Keratinocyte (primary cell): ENCODE measurements at regions not wholly inside any gene's neighbourhood (a gene's known extent, or its start where the extent isn't known, plus 50 kb on each side); places are given as distances from the start of the nearest gene placed in this dataset.

Experiments
- DNase-seq: peaks from one replicate; pipeline ENCODE4 v3.0.0-alpha.2; 2011; ENCODE audit warnings: low read depth, missing footprints, low spot score
- FAIRE-seq: peaks from 2 replicates; lab custom pipeline; 2011; peaks lifted over from hg19 to GRCh38; lab: Jason Lieb, UNC
- H2AFZ ChIP-seq: 2 replicates; pipeline ENCODE4 v1.6.0; 2012; ENCODE audit warnings: low read length, control low read depth, inconsistent platforms; ENCODE audit not compliant: control insufficient read depth
- H3K27ac ChIP-seq: 2 replicates; pipeline ENCODE4 v1.5.1; 2011; ENCODE audit warnings: low read length; ENCODE audit not compliant: control insufficient read depth, insufficient read depth
- H3K27me3 ChIP-seq: 3 replicates; pipeline ENCODE4 v1.6.0; 2011; ENCODE audit warnings: low read length; ENCODE audit not compliant: control insufficient read depth, insufficient read depth; ENCODE audit errors: extremely low read depth
- H3K36me3 ChIP-seq, 2 experiments: 2 replicates in 1 of 2; 3 replicates in 1 of 2; pipeline ENCODE4 v1.5.1; 2011; ENCODE audit warnings: low read length in 2 of 2, mild to moderate bottlenecking in 1 of 2; ENCODE audit not compliant: control insufficient read depth in 2 of 2, insufficient read depth in 2 of 2; ENCODE audit errors: extremely low read depth in 1 of 2
- H3K4me1 ChIP-seq: 3 replicates; pipeline ENCODE4 v1.5.1; 2011; ENCODE audit warnings: low read length; ENCODE audit not compliant: control insufficient read depth, insufficient read depth; ENCODE audit errors: extremely low read depth
- H3K4me2 ChIP-seq: 3 replicates; pipeline ENCODE4 v1.6.0; 2011; ENCODE audit warnings: low read depth, low read length; ENCODE audit not compliant: control insufficient read depth, insufficient read depth; ENCODE audit errors: extremely low read depth
- H3K4me3 ChIP-seq, 3 experiments: fragments of 200-600 bp in 1 of 3; sonication (generic) in 1 of 3; 2 replicates in 2 of 3; 3 replicates in 1 of 3; pipeline ENCODE4 v1.5.1; 2011 to 2016; ENCODE audit warnings: low read length in 3 of 3, mild to moderate bottlenecking in 3 of 3, control low read depth in 2 of 3, inconsistent platforms in 1 of 3, low read depth in 1 of 3, mixed read lengths in 1 of 3, mixed run types in 1 of 3, moderate library complexity in 1 of 3; ENCODE audit not compliant: control insufficient read depth in 2 of 3, insufficient read depth in 2 of 3; ENCODE audit errors: extremely low read depth in 1 of 3
- H3K79me2 ChIP-seq: 2 replicates; pipeline ENCODE4 v1.6.0; 2012; ENCODE audit warnings: low read length; ENCODE audit not compliant: control insufficient read depth, insufficient read depth
- H3K9ac ChIP-seq: 3 replicates; pipeline ENCODE4 v1.6.0; 2011; ENCODE audit warnings: low read length; ENCODE audit not compliant: control insufficient read depth, insufficient read depth; ENCODE audit errors: extremely low read depth
- H3K9me1 ChIP-seq: 3 replicates; pipeline ENCODE4 v1.6.0; 2011; ENCODE audit warnings: low read length; ENCODE audit not compliant: control insufficient read depth, insufficient read depth; ENCODE audit errors: extremely low read depth
- H3K9me3 ChIP-seq: 2 replicates; pipeline ENCODE4 v1.5.1; 2012; ENCODE audit warnings: low read depth, low read length; ENCODE audit not compliant: control insufficient read depth
- H4K20me1 ChIP-seq: 3 replicates; pipeline ENCODE4 v1.6.0; 2011; ENCODE audit warnings: low read length; ENCODE audit not compliant: control insufficient read depth, insufficient read depth; ENCODE audit errors: extremely low read depth
- EZH2 ChIP-seq: IDR thresholded peaks from one replicate; pipeline ENCODE4 v1.6.1; 2012; ENCODE audit warnings: inconsistent platforms, mild to moderate bottlenecking, low read length, moderate library complexity
- dilution Hi-C: fragments of 300-500 bp; cut with MboI; formaldehyde crosslinking; loops from one replicate; pipeline ENCODE4 v1.7.0; 2020; ENCODE audit warnings: low sequenced_read_pairs; ENCODE audit not compliant: extremely low pct_ligation_motif_present
- TF ChIP-seq, protein P1 (sequence below), 3 experiments: IDR thresholded peaks in 1 of 3; conservative IDR thresholded peaks in 1 of 3; optimal IDR thresholded peaks in 1 of 3; 2 replicates in 2 of 3; 3 replicates in 1 of 3; pipeline versions ENCODE3 to v1.5.1; 2011; ENCODE audit warnings: low read length in 3 of 3, mild to moderate bottlenecking in 3 of 3, moderate library complexity in 2 of 3, control low read depth in 1 of 3, inconsistent platforms in 1 of 3; ENCODE audit not compliant: insufficient read depth in 2 of 3; ENCODE audit errors: extremely low read depth in 1 of 3

GRCh38 chr13:104967836-104968630 lies 1567.4 kb downstream of the EFNB2 start:
- DNase-seq (no peak), FAIRE-seq (no peak)
- no peaks in the 10 kb centered on the region for H3K27me3 ChIP-seq
- H3K9ac ChIP-seq, result no peak overlapping the region
- H2AFZ ChIP-seq, result no peak overlapping the region
- H3K27ac ChIP-seq, result no peak overlapping the region
- H3K4me3 ChIP-seq, result no peak overlapping the region
- no peaks in the 10 kb centered on the region for H3K79me2 ChIP-seq
- H3K9me3 ChIP-seq, result no peaks in the 10 kb centered on the region
- H3K4me1 ChIP-seq, result no peaks in the 10 kb centered on the region
- no peaks in the 10 kb centered on the region for H4K20me1 ChIP-seq
- dilution Hi-C loops, result no loop called here
- no peaks in the 10 kb centered on the region for H3K9me1 ChIP-seq
- no peak for TF ChIP-seq EZH2
- TF ChIP-seq, protein P1, sequence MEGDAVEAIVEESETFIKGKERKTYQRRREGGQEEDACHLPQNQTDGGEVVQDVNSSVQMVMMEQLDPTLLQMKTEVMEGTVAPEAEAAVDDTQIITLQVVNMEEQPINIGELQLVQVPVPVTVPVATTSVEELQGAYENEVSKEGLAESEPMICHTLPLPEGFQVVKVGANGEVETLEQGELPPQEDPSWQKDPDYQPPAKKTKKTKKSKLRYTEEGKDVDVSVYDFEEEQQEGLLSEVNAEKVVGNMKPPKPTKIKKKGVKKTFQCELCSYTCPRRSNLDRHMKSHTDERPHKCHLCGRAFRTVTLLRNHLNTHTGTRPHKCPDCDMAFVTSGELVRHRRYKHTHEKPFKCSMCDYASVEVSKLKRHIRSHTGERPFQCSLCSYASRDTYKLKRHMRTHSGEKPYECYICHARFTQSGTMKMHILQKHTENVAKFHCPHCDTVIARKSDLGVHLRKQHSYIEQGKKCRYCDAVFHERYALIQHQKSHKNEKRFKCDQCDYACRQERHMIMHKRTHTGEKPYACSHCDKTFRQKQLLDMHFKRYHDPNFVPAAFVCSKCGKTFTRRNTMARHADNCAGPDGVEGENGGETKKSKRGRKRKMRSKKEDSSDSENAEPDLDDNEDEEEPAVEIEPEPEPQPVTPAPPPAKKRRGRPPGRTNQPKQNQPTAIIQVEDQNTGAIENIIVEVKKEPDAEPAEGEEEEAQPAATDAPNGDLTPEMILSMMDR (optimal IDR thresholded peaks at IDR 0.05 in 1 of 3, IDR thresholded peaks at IDR 0.05 in 1 of 3, conservative IDR thresholded peaks at IDR 0.05 in 1 of 3; ENCODE audit: extremely low read depth in 1 of 3, insufficient read depth in 2 of 3, low read length in 3 of 3), result no peak
- H3K4me2 ChIP-seq, result no peak overlapping the region
- no peaks in the 10 kb centered on the region for H3K36me3 ChIP-seq

DNA sequence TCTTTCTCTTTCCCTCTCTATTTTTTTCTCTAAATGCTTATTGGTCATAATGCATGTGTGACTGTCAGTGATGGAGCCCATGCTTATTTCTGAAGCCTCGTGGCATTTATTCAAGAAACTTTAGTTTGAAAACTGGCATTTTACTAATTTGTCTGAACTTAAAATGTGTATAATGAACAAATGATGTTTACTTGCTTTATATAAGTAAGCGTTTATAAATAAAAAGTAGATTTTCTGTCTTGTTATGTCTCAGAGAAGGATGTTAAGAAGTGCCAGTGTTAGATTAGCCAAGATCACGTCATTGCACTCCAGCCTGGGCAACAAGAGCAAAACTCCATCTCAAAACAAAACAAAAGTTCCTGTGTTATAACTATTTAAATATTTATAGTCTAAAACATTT lies 1568.1 kb downstream of the EFNB2 start:
- H3K4me3 ChIP-seq, result no peak overlapping the region
- H3K9ac ChIP-seq, result no peak overlapping the region
- TF ChIP-seq EZH2, result no peak
- TF ChIP-seq, protein P1 (optimal IDR thresholded peaks at IDR 0.05 in 1 of 3, IDR thresholded peaks at IDR 0.05 in 1 of 3, conservative IDR thresholded peaks at IDR 0.05 in 1 of 3; ENCODE audit: extremely low read depth in 1 of 3, insufficient read depth in 2 of 3, low read length in 3 of 3), result no peak
- dilution Hi-C loops, result no loop called here
- H3K27ac ChIP-seq, result no peak overlapping the region
- no peaks in the 10 kb centered on the region for H3K27me3 ChIP-seq
- no peaks in the 10 kb centered on the region for H3K9me3 ChIP-seq
- no peaks in the 10 kb centered on the region for H4K20me1 ChIP-seq
- no peaks in the 10 kb centered on the region for H3K79me2 ChIP-seq
- no peak overlapping the region for H3K4me2 ChIP-seq
- no peak for FAIRE-seq
- H3K9me1 ChIP-seq, result no peaks in the 10 kb centered on the region
- no peaks in the 10 kb centered on the region for H3K36me3 ChIP-seq
- H3K4me1 ChIP-seq, result no peaks in the 10 kb centered on the region
- H2AFZ ChIP-seq, result no peak overlapping the region
- DNase-seq, result no peak
